GM12878 (cell line): ENCODE measurements at regions not wholly inside any gene's neighbourhood (a gene's known extent, or its start where the extent isn't known, plus 50 kb on each side); places are given as distances from the start of the nearest gene placed in this dataset.

Source experiments
- BMI1 ChIP-seq: fragments of 450-650 bp; IDR thresholded peaks from 2 replicates; pipeline ENCODE4 v1.6.1; 2016; ENCODE audit warnings: mild to moderate bottlenecking, moderate library complexity, borderline replicate concordance
- EZH2 ChIP-seq: IDR thresholded peaks from 2 replicates; pipeline ENCODE4 v1.6.1; 2012; ENCODE audit warnings: low read depth, mild to moderate bottlenecking, control low read depth, inconsistent platforms, low read length, borderline replicate concordance; ENCODE audit not compliant: control insufficient read depth
- SIX5 ChIP-seq: IDR thresholded peaks from 2 replicates; pipeline ENCODE4 v1.6.1; 2011; ENCODE audit warnings: mild to moderate bottlenecking, low read depth, low read length, moderate library complexity; ENCODE audit not compliant: severe bottlenecking
- TF ChIP-seq, protein P1 (sequence below), 3 experiments: IDR thresholded peaks in 2 of 3; conservative IDR thresholded peaks in 1 of 3; 2 replicates each; pipeline ENCODE4 v1.5.1; 2011; ENCODE audit warnings: low read depth in 3 of 3, low read length in 3 of 3, mild to moderate bottlenecking in 3 of 3, control low read depth in 2 of 3, moderate library complexity in 2 of 3, inconsistent platforms in 1 of 3, mixed read lengths in 1 of 3; ENCODE audit not compliant: control insufficient read depth in 2 of 3, insufficient read depth in 1 of 3; ENCODE audit errors: extremely low read depth in 1 of 3
- TF ChIP-seq, protein P2 (sequence below): IDR thresholded peaks from 2 replicates; pipeline ENCODE4 v1.6.1; 2011; ENCODE audit warnings: mild to moderate bottlenecking, low read depth, low read length, moderate library complexity; ENCODE audit not compliant: insufficient replicate concordance
- TF ChIP-seq, protein P3 (sequence below): fragments of 450-650 bp; IDR thresholded peaks from 2 replicates; pipeline ENCODE4 v1.6.1; 2017; ENCODE audit warnings: mild to moderate bottlenecking

DNA sequence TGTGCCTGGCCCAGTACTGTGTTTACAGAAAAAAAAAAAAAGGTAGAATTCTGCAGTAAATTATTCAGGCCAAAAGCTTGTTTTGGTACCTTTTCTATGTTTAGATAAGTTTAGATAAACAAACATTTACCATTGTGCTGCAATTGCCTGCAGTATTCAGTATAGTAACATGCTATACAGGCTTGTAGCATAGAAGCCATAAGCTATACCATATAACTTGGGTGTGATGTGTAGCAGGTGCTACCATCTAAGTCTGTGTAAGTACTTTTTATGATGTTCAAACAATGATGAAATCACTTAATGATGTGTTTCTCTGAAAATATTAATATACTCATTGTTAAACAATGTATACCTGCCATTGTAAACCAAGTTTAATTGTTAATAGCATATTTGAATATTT, 241.6 kb upstream of the HS3ST1 start:
- TF ChIP-seq, protein P1, sequence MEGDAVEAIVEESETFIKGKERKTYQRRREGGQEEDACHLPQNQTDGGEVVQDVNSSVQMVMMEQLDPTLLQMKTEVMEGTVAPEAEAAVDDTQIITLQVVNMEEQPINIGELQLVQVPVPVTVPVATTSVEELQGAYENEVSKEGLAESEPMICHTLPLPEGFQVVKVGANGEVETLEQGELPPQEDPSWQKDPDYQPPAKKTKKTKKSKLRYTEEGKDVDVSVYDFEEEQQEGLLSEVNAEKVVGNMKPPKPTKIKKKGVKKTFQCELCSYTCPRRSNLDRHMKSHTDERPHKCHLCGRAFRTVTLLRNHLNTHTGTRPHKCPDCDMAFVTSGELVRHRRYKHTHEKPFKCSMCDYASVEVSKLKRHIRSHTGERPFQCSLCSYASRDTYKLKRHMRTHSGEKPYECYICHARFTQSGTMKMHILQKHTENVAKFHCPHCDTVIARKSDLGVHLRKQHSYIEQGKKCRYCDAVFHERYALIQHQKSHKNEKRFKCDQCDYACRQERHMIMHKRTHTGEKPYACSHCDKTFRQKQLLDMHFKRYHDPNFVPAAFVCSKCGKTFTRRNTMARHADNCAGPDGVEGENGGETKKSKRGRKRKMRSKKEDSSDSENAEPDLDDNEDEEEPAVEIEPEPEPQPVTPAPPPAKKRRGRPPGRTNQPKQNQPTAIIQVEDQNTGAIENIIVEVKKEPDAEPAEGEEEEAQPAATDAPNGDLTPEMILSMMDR (IDR thresholded peaks at IDR 0.05 in 2 of 3, conservative IDR thresholded peaks at IDR 0.05 in 1 of 3; ENCODE audit: control insufficient read depth in 2 of 3, extremely low read depth in 1 of 3, insufficient read depth in 1 of 3, low read depth in 3 of 3, low read length in 3 of 3): no peak
- TF ChIP-seq, protein P2, sequence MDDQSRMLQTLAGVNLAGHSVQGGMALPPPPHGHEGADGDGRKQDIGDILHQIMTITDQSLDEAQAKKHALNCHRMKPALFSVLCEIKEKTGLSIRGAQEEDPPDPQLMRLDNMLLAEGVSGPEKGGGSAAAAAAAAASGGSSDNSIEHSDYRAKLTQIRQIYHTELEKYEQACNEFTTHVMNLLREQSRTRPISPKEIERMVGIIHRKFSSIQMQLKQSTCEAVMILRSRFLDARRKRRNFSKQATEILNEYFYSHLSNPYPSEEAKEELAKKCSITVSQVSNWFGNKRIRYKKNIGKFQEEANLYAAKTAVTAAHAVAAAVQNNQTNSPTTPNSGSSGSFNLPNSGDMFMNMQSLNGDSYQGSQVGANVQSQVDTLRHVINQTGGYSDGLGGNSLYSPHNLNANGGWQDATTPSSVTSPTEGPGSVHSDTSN: no peak
- TF ChIP-seq EZH2 (no peak), SIX5 (no peak), BMI1 (no peak)
- TF ChIP-seq, protein P3, sequence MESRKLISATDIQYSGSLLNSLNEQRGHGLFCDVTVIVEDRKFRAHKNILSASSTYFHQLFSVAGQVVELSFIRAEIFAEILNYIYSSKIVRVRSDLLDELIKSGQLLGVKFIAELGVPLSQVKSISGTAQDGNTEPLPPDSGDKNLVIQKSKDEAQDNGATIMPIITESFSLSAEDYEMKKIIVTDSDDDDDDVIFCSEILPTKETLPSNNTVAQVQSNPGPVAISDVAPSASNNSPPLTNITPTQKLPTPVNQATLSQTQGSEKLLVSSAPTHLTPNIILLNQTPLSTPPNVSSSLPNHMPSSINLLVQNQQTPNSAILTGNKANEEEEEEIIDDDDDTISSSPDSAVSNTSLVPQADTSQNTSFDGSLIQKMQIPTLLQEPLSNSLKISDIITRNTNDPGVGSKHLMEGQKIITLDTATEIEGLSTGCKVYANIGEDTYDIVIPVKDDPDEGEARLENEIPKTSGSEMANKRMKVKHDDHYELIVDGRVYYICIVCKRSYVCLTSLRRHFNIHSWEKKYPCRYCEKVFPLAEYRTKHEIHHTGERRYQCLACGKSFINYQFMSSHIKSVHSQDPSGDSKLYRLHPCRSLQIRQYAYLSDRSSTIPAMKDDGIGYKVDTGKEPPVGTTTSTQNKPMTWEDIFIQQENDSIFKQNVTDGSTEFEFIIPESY: no peak
